GM18951 (cell line): ENCODE measurements at regions not wholly inside any gene's neighbourhood (a gene's known extent, or its start where the extent isn't known, plus 50 kb on each side); places are given as distances from the start of the nearest gene placed in this dataset.

Source experiments
- POLR2A ChIP-seq: IDR thresholded peaks from 4 replicates; pipeline ENCODE4 v1.6.1; 2011; ENCODE audit warnings: mild to moderate bottlenecking; ENCODE audit not compliant: insufficient read length, insufficient read depth; ENCODE audit errors: extremely low read depth
- in situ Hi-C: fragments of 300-500 bp; cut with MboI; formaldehyde crosslinking; loops from one replicate; pipeline ENCODE4 v1.12.0; 2022; ENCODE audit warnings: low sequenced_read_pairs, mixed read lengths, inconsistent platforms; ENCODE audit not compliant: unreplicated experiment

DNA sequence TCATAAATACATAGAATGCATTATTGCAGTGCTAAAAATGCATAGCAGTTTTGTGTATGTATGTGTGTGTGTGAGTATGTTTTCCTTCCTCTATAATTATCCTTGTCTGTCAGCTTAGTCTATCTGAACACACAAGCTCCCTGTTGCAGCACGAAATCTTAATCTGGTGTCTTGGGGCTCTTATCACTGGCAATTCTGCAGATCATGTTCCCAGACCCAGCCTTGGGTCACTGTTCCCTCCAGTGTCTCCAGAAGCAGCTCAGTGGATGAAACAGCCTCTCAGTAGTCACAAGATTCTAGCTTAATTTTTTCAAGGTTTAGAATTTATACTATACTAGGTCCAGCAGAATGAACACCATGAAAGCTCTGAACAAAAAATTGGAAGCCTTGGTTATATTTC, 777.9 kb downstream of the MRPL39 start:
- TF ChIP-seq POLR2A: no peak
- in situ Hi-C loops: no loop called here

DNA sequence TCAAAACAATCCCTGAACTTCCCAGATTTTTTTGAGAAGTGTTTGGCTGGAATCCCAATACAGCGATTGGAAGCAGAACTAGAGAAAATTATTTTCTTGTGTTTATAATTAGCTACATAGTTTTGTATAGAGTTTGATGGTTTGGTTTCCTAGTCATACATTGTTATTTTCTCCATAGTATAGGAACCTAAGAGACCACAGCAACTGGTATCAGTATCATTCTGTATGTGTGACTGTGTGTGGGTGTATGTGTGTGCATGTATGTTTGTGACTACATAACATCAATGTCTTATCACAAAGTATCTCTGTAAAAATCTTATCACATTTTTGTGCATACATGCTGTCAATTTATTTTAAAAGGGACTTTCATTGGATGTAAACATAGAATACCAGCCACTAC, 780.5 kb downstream of the MRPL39 start:
- TF ChIP-seq POLR2A: no peak
- in situ Hi-C loops: no loop called here

DNA sequence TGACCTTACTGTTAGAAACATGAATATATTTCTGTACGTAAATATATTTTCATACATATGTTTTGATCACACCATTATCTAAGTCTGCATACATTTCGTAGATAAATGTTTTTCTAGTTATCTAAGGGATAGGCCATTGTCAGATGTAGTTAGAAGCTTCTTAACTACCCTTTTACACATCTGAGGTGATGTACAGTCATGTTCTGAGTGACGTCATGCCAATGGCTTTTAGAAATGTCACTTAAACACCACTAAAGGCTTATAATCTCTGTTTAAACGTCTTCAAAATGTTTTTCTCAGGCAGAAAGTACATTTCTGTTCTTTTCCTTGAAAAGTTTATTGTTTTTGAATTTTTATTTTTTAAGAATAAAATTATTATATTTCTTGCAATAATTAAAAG, 781.9 kb downstream of the MRPL39 start:
- in situ Hi-C loops: no loop called here
- TF ChIP-seq POLR2A: no peak

DNA sequence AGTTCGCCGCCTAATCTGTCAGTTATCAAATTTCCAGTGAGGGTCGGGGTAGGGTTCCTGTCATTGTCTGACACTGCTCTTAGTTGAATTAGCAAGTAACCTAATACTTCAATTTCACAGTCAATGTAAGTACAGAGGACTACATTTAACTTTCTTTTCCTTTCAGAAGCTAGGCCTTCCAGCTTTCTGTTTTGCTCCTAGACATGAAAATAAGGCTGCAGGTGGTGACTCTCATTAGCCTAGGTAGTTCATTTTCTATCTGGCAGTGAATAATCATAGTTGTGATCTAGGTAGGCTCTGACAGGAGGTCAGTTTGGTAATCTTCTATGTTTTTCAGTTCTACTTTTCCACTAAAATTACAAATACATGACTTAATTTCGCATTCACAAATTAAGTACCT, 783.1 kb downstream of the MRPL39 start:
- in situ Hi-C loops: no loop called here
- no peak for TF ChIP-seq POLR2A

DNA sequence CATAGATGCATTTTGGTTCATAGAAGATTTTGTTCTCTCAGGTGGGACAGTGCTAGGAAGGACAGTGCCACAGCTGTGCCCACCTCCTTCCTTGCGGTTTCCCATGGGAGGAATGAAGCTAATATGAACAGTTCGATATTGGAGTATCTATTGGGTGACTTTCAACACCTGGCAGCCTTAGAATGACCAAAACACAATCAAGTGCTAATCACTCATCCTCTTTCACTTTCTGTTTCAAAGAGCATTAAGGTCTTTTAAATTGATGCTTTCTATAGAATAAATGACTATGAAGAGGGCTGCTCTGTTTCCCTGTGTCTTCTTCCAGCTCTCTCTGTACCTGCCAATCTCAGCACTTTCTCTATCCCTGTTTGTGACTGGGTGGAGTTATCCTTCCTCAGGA, 784.0 kb downstream of the MRPL39 start:
- in situ Hi-C loops: no loop called here
- no peak for TF ChIP-seq POLR2A

DNA sequence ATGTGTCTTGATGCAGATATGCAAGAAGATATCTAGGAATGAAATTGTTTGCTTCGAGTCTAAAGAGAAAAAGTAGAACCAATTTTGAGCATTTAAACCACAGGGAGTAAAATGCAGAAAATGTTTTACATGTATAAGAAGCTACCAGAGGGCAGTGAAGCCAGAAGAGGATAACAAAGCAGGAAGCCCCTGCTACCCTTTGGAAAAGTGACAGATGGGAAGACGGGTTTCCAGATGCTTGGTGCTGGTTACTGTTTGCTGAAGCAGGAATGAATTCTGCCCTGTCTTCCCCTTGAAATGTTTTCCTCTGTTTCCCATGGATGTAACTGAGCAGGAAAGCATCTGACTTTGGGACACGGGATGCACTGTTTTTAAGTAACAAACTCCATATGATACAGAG, 822.2 kb downstream of the MRPL39 start:
- no peak for TF ChIP-seq POLR2A
- in situ Hi-C loops: no loop called here

DNA sequence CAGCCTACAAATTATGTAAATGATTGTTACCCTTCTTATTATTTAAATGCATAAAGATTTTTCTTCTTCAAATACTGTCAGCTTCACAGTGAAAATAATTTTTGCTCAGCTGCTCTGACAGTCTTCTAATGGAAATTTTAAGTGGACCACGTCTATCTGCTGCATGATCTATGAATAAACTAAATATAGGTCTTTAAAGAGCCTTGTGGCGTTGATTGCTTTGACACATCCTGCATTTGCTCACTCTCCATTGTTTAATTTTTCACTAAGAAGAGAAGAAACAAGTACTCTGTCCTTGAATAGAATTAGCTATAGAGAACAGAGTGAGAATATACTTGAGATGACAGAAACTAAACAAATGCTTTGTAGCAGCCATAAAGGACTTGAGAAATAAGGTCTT, 826.1 kb downstream of the MRPL39 start:
- TF ChIP-seq POLR2A: no peak
- in situ Hi-C loops: no loop called here

DNA sequence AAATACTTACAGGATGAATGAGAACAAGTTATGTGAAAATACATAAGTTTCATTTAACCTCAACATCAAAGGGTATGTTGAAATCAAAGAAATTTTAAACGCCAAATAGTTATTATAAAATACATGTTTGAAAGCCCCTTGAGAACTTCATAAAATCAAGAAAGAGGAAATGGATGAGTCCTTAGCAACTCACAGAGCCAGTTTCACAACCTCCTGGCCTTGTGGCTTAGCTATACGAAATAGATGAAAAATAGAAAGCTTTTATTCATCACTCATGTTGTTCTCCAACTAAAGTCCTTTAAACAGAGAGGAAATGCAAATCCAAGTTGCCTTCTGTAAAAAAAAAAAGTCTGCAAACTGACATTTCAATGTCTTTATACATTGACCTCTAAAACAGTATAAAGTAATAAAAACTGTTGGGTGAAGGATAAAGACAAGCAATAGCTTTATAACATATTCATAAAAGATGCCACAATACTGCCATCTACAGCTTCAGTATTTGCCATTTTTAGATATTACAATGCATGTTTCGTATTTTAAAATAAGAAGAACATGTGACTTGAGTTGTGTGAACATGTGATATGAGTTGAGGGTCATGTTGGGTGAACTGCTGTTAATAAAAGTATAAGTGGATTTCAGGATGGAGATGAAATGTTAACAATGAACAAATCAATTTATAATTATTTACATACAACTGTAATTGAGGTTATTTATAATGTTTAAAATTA, 847.8 kb downstream of the MRPL39 start:
- in situ Hi-C loops: no loop called here
- no peak for TF ChIP-seq POLR2A

DNA sequence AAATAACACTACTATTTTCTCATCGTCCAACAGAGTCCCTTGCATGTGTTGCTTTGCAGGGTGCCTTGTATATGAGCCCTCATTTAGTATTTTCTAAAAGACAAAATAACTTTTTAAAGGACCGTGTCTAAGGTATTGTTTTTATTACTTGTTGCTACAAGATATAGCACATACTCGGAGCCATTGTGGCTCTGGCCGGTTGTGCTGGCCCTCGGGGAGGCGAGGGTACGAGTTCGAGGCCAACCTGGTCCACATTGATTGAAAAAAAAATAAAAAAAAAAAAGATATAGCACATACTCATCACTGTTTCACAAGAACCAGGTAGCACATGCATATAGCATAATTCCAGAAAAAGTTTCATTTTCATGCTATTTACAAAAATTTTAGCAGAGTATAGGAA, 869.2 kb downstream of the MRPL39 start:
- TF ChIP-seq POLR2A: no peak
- in situ Hi-C loops: no loop called here

DNA sequence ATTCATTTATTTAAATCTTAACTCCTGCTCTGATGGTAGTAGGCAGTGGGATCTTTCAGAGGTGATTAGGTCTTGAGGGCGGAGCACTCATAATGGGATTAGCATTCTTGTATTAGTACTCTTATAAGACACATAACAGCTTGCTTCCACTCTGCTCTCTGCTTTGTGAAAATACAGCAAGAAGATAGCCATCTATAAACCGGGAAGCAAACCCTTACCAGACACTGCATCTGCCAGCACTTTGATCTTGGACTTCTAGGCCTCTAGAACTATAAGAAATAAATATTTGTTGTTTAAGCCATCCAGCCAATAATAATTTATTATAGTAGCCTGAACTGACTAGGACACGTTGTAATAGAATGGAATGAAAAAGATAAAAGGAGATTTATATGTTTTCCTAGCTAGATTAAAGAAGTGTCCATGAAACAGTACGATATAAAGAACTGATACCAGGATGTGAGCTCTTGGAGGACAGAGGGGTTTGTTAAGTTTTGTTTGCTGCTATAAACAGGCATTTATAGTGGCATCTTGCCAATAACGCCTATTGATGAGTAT, 869.9 kb downstream of the MRPL39 start:
- no peak for TF ChIP-seq POLR2A
- in situ Hi-C loops: no loop called here

DNA sequence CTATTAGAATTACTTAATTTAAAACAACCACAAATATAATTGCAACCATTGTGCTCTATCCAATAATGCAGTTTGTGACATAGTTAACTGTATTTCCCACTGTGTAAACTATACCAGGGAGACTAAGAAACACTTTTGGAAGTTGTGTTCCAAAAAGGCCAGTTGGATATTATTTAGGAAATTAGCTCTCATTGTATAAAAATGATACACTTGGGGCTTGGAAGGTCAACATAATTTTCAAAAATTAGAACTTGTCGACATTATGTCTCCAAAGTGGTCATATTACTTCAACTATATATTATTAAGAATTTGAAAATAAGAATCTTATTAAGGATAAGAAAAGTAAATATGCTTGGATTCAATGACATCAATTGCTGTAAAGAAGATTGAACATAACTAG, 876.6 kb downstream of the MRPL39 start:
- in situ Hi-C loops: no loop called here
- TF ChIP-seq POLR2A: no peak

DNA sequence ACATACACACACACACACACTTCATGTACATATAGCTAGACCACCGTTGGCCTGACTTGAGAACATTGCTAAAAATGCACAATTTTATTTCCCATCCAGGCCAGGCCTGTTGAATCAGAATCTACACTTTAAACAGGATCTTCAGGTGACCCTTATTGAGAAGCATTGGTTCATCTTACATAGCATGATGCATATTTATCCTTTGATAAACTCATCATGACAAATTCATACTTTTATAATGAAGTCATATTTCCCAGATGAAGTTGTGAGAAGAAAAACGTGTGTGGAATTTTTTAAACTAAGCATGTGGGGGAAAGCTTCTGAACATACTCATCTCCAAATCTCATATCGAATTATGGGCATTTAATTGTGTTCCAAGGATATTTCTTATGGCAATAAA, 877.7 kb downstream of the MRPL39 start:
- in situ Hi-C loops: no loop called here
- no peak for TF ChIP-seq POLR2A

DNA sequence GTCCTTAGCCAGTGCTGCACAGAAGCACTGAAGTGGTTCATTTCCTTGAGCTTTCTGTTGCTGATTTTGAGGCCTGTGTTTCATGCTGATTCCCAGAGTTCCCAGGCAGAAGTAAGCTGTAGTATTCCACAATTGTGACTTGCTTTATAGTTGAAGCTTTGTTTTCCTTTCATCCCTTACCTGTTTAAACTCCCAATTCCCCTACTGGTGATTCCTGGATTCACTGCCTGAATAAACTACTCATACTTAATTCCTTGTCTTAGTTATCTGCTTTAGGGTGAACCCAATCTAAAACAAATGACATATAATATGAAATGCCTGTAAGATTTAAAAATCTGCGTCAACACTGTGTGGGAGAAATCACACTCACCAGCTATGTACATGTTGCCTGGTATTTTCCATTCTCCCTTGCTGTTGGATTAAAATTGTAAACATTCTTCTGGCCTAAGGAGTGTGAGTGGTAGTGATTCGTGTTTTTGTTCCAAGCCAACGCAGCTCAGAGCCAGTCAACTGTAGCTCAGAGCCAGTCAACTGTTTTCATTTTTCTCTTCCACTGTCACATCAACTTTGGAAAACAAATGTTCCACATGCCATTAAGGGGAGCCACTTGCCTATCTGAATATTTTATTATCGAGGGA, 879.4 kb downstream of the MRPL39 start:
- in situ Hi-C loops: no loop called here
- no peak for TF ChIP-seq POLR2A

DNA sequence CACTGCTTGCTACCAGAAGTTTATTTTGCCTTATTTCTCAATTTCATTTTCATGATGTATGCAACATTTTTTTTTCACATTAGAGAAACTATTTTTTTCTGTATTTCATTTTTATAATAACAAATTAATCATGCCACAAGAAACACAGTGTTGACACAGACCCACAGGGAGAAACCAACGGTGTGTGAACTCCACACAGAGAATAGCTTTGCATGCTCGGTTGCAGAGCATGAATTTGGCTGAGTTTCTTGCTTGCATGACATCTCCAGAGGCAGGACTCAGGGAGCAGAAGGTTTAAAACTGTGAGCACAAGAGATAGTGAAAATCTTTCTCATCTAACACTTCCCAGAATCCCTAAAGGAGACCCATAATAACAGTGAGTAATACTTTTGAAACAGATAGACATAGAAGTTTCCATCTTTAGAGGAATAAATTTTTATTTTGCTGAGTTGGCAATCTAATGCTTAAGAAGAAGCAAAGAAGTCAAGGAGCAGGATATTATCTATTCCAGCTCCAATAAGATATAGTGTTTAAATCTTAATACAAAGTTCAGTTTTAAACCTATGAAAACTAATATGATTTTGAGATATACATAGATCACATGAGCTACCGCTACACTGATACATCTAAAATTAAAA, 890.9 kb downstream of the MRPL39 start:
- no peak for TF ChIP-seq POLR2A
- in situ Hi-C loops: no loop called here
